ENCODE measurements at regions not wholly inside any gene's neighbourhood (a gene's known extent, or its start where the extent isn't known, plus 50 kb on each side); places are given as distances from the start of the nearest gene placed in this dataset.

- DNase-seq (ENCODE audit: low spot score): no peak
- no peak for TF ChIP-seq CTCF (IDR thresholded peaks at IDR 0.05; ENCODE audit: extremely low read depth, missing control alignments)
Observed at GRCh38 chr7:155950898-155951553, 138.8 kb upstream of the SHH start.

DNA sequence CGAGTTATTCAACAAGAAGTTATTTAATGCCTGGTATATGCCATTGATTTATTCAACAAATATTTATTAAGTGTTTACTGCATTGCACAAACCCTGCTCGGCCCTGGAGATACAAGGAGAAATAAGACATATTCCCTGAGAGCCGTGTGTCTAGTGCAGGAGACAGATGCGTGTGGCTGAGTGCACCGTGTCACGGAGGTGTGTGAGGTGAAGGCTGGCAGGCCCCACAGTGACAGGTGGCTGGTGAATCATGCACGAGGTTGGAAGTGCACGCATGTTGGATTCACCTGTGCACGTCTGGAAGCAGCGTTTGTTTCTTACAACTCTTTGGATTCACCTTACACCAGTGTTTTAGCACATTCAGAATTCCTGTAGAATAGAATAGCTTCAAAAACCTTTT lies 136.6 kb upstream of the SHH start:
- no peak for TF ChIP-seq CTCF (IDR thresholded peaks at IDR 0.05; ENCODE audit: extremely low read depth, missing control alignments)

GRCh38 chr7:155948423-155948822 lies 136.2 kb upstream of the SHH start:
- TF ChIP-seq CTCF (IDR thresholded peaks at IDR 0.05; ENCODE audit: extremely low read depth, missing control alignments): no peak
- DNase-seq (ENCODE audit: low spot score): no peak

More for the DNA sequence above, 136.6 kb upstream of the SHH start:
- no peak for DNase-seq (ENCODE audit: low spot score)

- no peak for TF ChIP-seq CTCF (IDR thresholded peaks at IDR 0.05; ENCODE audit: extremely low read depth, missing control alignments)
- no peak for DNase-seq (ENCODE audit: low spot score)
Observed at GRCh38 chr7:155947051-155947450, 134.8 kb upstream of the SHH start.

DNA sequence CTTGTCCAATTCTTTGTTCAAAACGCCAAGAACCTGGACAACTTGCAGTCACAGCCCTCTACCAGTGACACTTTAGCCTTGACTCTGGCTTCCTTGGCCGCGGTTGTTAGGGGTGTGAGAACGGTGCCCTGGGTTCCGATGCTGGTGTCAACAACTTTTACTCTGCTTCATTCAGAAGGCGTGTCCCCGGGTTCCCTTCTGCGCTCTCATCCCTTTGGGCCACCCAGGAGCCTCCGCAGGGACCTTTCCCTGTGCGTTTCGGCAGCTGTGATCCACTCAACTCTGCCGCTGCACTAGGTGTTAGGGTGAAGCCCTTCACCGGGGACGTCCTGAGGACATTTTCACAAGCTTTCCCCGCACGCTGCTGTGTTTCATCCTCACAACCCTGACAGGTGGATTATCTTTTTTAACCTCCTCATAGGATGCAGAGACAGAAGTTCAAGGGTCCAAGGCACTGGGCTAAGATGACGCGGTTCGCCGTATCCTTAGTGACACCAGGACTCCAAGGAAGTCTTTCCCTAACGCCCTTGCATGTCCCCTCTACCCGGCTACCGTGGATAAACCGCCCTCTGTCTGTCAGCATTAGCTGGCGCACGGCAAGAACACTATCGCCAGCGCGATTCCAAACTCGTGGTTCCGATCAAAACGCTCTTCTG lies 133.5 kb upstream of the SHH start:
- TF ChIP-seq CTCF (IDR thresholded peaks at IDR 0.05; ENCODE audit: extremely low read depth, missing control alignments): no peak
- no peak for DNase-seq (ENCODE audit: low spot score)

DNA sequence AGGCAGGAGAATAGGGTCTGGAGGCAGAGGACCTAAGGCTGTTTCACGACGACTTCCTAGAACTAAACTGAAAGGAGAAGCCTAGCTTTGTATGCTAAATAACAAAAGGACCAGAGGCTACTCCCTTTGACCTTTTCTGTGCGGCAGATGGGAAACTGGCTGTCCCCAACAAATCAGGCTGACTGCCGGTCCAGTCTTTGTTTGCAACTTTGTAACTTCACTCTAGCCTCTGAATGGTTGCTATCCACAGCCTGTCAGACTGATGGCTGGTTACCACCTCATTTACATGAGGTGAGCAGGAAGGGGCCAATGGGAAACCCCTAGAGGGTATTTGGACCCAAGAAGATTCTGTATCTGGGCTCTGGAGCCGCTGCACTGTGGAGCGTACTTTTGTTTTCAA lies 132.6 kb upstream of the SHH start:
- no peak for TF ChIP-seq CTCF (IDR thresholded peaks at IDR 0.05; ENCODE audit: extremely low read depth, missing control alignments)
- DNase-seq (ENCODE audit: low spot score): no peak

GRCh38 chr7:155943251-155943899 lies 131.1 kb upstream of the SHH start:
- no peak for DNase-seq (ENCODE audit: low spot score)
- no peak for TF ChIP-seq CTCF (IDR thresholded peaks at IDR 0.05; ENCODE audit: extremely low read depth, missing control alignments)
